IMR-90 (cell line): ENCODE measurements at regions not wholly inside any gene's neighbourhood (a gene's known extent, or its start where the extent isn't known, plus 50 kb on each side); places are given as distances from the start of the nearest gene placed in this dataset.

Experiments used
- BHLHE40 ChIP-seq: fragments of 150-350 bp; IDR thresholded peaks from 2 replicates; pipeline ENCODE4 v1.6.1; 2016; ENCODE audit warnings: mild to moderate bottlenecking, low read depth, low read length
- CEBPB ChIP-seq: IDR thresholded peaks from 2 replicates; pipeline ENCODE4 v1.6.1; 2012; ENCODE audit warnings: low read depth, low read length, improper control_type of control experiment
- FOS ChIP-seq: fragments of 150-350 bp; IDR thresholded peaks from 2 replicates; pipeline ENCODE4 v1.6.1; 2016; ENCODE audit warnings: low read depth, low read length
- POLR2A ChIP-seq: IDR thresholded peaks from 2 replicates; pipeline ENCODE4 v1.6.1; 2012; ENCODE audit warnings: mild to moderate bottlenecking, low read depth, low read length
- RAD21 ChIP-seq: IDR thresholded peaks from 2 replicates; pipeline ENCODE4 v1.6.1; 2012; ENCODE audit warnings: low read length, improper control_type of control experiment
- RCOR1 ChIP-seq: IDR thresholded peaks from 2 replicates; pipeline ENCODE4 v1.6.1; 2012; ENCODE audit warnings: mild to moderate bottlenecking, low read length, improper control_type of control experiment; ENCODE audit not compliant: insufficient replicate concordance
- SMC3 ChIP-seq: fragments of 150-350 bp; IDR thresholded peaks from 2 replicates; pipeline ENCODE4 v1.6.1; 2016; ENCODE audit warnings: low read depth, mild to moderate bottlenecking, antibody characterized with exemption, low read length, moderate library complexity
- TF ChIP-seq, protein P1 (sequence below): conservative IDR thresholded peaks from 2 replicates; pipeline ENCODE4 v1.5.1; 2012; ENCODE audit warnings: mild to moderate bottlenecking, low read depth, low read length, improper control_type of control experiment
- TF ChIP-seq, protein P2 (sequence below): fragments of 150-350 bp; IDR thresholded peaks from 2 replicates; pipeline ENCODE4 v1.6.1; 2017; ENCODE audit warnings: mild to moderate bottlenecking, antibody characterized with exemption, low read length, low read depth

GRCh38 chr2:231865222-231865621 is 61.0 kb downstream of the NPPC start:
- TF ChIP-seq POLR2A (no peak), RCOR1 (no peak), CEBPB (no peak), BHLHE40 (no peak), FOS (no peak), SMC3 (no peak), RAD21 (no peak)
- TF ChIP-seq, protein P1, sequence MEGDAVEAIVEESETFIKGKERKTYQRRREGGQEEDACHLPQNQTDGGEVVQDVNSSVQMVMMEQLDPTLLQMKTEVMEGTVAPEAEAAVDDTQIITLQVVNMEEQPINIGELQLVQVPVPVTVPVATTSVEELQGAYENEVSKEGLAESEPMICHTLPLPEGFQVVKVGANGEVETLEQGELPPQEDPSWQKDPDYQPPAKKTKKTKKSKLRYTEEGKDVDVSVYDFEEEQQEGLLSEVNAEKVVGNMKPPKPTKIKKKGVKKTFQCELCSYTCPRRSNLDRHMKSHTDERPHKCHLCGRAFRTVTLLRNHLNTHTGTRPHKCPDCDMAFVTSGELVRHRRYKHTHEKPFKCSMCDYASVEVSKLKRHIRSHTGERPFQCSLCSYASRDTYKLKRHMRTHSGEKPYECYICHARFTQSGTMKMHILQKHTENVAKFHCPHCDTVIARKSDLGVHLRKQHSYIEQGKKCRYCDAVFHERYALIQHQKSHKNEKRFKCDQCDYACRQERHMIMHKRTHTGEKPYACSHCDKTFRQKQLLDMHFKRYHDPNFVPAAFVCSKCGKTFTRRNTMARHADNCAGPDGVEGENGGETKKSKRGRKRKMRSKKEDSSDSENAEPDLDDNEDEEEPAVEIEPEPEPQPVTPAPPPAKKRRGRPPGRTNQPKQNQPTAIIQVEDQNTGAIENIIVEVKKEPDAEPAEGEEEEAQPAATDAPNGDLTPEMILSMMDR: no peak
- TF ChIP-seq, protein P2, sequence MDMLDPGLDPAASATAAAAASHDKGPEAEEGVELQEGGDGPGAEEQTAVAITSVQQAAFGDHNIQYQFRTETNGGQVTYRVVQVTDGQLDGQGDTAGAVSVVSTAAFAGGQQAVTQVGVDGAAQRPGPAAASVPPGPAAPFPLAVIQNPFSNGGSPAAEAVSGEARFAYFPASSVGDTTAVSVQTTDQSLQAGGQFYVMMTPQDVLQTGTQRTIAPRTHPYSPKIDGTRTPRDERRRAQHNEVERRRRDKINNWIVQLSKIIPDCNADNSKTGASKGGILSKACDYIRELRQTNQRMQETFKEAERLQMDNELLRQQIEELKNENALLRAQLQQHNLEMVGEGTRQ: no peak
